ENCODE measurements at regions not wholly inside any gene's neighbourhood (a gene's known extent, or its start where the extent isn't known, plus 50 kb on each side); places are given as distances from the start of the nearest gene placed in this dataset.
"Not testable (repeated sequence)": the region's sequence is repeated elsewhere in the genome, so short reads cannot be mapped to it uniquely, and the experiment has no call there.

DNA sequence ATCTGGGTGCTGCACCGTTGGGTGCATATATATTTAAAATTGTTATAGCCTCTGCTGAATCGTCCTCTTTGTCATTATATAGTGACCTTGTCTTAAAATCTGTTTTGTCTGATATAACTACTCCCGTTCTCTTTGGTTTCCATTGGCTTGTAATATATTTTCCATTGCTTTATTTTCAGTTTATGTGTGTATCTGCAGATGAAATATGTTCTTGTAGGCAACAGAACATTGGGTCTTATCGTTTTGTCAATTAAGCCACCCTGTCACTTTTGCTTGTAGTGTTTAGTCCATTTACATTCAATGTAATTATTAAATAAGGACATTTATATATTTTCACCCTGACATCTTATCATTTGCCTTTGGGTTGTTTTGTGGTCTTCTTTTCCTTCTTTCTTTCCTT lies 933.9 kb downstream of the EPHA7 start:
- DNase-seq = no peak

DNA sequence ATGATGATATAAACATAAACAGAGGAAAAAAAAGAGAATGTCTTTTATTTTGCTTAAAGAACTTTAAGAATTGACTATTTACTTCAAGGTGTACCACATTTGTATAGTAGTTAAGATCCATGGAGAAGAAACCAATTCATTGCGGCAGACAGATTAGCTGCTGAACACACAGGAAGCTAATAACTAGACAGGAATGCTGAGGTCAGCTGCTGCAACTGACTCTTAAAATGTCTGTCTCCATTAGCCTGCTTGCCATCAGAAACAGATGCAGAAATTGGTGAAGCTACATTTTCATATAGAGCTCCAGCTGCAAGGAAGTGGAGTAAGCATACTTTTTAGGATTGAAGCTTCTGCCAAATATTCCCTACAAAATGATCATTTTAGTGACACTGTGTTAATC lies 939.5 kb downstream of the EPHA7 start:
- DNase-seq = no peak

GRCh38 chr6:92473056-92473455 lies 946.3 kb downstream of the EPHA7 start:
- no peak for DNase-seq

- no peak for DNase-seq
Observed at GRCh38 chr6:92469186-92469828, 950.1 kb downstream of the EPHA7 start.

DNA sequence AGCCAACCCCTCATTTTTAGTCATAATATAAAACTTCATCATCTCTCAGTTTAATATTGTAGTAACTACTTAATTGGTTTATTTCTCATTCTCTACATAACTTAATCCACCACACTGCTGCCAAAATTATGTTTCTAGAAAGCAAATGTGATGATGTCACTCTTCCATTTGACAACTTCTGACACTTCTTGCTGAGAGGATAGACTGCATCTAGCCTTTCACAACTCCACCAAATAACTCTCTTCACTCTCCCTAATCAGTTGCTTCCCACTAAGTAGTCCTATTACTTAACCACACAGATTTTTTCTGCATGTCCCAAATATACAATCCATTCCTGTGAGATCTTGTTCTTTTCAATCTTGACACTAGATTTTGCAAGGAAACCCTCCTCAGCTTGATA lies 951.3 kb downstream of the EPHA7 start:
- DNase-seq = no peak

- DNase-seq = no peak
Observed at GRCh38 chr6:92460133-92460532, 959.2 kb downstream of the EPHA7 start.

GRCh38 chr6:92459606-92460005 lies 959.8 kb downstream of the EPHA7 start:
- no peak for DNase-seq

DNA sequence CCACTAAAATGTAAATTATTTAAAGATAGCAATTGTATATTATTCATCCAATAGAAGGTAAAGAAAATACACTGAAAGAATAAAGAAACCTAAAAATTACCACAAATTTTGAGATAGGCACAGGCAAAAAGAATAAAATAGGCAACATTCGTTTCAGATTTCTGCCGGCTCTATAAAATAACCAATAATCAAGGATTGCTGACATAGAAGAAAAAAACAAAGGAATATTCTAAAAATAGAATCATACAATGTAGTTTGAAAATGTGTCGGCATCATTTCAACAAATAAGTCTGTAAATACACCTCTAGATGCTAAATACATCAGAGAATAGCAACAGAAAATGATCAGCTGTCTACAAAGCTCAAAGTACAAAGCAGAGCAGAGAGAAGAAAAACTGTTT lies 973.3 kb downstream of the EPHA7 start:
- no peak for DNase-seq

GRCh38 chr6:92433911-92434310 lies 985.4 kb downstream of the EPHA7 start:
- DNase-seq = no peak

- DNase-seq = no peak
Observed at GRCh38 chr6:92431502-92431901, 987.9 kb downstream of the EPHA7 start.

DNA sequence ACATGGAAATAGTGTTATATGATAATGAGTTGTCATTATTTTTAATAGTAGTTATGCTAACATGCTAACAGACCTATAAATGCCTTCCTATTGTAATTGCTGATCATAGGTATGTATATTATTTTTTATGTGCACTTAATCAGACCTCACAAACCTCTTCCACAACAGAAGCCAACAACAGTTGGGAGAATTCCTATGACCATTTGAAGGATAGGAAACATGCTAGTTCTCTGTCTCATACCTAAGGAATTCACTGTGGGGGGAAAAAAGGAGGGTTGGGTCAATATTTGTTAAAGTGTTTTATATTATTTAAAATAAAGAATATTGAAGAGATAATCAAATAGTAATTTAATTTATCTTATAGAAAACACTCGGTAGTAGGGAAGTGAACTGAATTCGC lies 990.9 kb downstream of the EPHA7 start:
- no peak for DNase-seq

DNA sequence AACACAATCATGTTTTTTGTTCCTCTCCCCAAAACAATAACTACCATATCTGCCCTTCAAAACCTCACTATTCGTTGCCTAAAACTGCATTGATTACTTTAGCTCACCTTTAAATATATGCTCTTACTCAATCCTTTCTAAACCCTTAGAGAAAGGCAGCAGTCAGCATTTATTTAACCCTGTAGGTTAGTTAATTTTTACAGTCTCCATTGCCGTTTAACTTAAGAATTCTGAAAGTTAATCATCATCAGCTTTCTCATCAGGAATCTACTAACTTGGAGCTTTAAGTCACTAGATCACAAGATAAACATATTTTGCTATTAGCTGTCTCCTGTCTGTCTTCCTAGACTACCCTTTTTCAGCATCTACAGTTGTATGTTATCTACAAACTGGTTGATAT lies 991.9 kb downstream of the EPHA7 start:
- DNase-seq = no peak

DNA sequence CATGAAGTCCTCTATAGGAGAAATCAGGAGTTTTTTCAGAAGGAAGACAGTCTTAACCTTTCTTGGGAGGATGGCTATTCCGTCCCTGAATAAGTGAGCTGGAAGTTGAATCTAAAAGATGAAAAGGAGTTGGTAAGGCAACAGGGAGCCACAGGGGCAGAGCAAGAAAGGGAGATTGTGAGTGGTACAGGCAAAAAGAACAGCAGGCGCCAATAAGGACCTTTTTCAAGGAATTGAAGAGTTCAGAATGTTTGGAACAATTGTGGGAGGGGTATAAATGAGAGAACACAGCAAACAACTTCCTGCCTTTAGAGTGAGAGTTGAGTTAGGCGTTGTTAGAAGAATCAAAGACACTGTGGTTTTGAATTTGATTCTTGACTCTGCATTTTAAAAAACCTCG lies 1003.7 kb downstream of the EPHA7 start:
- DNase-seq = no peak

- DNase-seq = no peak
Observed at GRCh38 chr6:92408350-92408749, 1011.0 kb downstream of the EPHA7 start.

DNA sequence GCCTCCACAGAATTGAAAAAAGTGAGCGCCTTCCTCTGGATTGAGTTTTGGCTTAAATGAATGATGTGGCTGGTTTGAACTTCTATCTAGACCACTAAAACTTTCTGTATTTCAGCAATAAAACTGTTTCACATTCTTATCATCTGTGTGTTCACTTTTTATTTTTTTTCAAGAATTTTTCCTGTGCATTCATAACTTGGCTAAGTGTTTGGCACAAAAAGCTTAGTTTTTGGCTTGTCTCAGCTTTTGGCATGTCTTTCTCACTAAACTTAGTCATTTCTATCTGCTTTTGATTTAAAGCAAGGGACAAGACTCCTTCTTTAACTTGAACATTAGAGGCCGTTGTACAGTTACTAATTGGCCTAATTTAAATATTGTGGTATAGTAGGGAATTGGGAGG lies 1015.1 kb downstream of the EPHA7 start:
- DNase-seq = no peak

- no peak for DNase-seq
Observed at GRCh38 chr6:92399911-92400310, 1019.4 kb downstream of the EPHA7 start.

GRCh38 chr6:92388706-92389105 lies 1030.7 kb downstream of the EPHA7 start:
- not testable (repeated sequence) for DNase-seq

DNA sequence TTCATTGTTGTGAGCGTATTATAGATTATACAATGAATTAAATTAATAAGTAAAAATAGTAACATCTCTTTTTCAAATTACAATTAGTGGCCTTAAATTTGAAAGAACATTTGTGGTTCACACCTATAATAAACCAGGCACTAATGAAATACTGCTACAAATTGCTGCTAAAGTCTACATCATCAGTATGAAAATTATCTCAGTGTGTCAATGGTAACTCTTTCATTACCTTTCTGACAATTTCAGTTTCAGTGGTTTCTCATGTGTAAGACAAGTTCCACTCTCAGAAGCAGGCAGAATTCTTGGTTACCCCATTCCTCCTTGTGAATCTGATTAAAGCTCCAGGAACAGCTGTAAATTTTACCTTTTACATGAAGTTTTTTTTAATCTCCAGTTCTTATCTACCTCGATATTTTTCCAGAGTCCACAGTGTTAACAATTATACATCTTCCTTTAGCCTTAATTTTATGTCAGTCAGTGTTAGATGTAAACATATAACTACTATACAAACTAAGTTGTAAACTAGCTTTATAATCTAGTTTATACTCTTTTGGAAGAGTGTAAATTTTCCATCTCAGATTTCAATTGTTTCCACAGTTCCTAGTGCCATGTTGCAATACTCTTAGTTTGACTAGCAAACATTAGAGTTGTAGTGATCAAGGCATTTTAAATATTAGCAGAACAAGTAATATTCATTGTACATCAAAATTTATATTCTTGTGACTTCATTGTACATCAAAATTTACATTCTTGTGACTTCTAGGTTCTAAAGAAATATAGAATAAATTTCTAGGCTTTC lies 1038.4 kb downstream of the EPHA7 start:
- no peak for DNase-seq

DNA sequence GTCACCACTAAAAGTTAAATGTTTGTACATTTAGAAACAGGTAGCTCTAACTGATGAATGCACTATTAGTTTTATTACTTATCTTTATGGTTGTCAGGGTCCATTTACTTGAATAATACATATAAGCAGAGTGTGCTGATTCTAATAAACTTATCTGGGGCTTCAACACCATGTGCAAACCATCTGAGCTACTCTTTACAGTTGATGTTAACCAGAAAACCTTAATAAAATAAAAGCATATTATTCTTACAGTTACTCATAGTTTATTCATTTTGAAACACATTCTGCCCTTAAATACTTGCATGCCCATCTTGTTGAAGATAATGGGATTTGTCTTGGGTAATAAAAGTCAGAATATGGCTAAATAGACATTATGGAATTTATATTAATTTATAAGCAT lies 1042.2 kb downstream of the EPHA7 start:
- no peak for DNase-seq

- no peak for DNase-seq
Observed at GRCh38 chr6:92376691-92377090, 1042.7 kb downstream of the EPHA7 start.

- no peak for DNase-seq
Observed at GRCh38 chr6:92371211-92372208, 1047.8 kb downstream of the EPHA7 start.

DNA sequence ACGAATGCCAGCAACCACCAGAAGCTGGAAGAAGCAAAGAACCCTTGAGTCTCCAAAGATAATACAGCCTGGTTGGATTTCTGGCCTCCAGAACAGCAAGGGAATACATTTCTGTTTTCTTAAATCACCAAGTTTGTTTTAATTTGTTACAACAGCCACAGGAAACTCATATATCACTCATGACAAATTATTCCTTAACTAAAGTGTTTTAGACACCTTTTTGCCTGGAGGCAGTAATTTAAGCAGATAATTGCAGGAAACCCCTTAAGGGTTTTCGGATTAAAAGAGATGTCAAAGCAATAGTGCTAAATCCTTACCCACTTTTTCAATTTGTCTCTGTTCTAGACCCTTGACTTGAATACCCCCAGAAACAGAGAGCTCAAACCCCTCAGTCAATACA lies 1050.0 kb downstream of the EPHA7 start:
- DNase-seq = no peak

- DNase-seq = no peak
Observed at GRCh38 chr6:92364948-92365541, 1054.3 kb downstream of the EPHA7 start.

Data from activated CD4-positive, alpha-beta T cell treated with anti-CD3 and anti-CD28 coated beads, Interleukin-2, amount 50 U/mL, for 16 hours (primary cell).